ENCODE measurements at regions not wholly inside any gene's neighbourhood (a gene's known extent, or its start where the extent isn't known, plus 50 kb on each side); places are given as distances from the start of the nearest gene placed in this dataset.

DNA sequence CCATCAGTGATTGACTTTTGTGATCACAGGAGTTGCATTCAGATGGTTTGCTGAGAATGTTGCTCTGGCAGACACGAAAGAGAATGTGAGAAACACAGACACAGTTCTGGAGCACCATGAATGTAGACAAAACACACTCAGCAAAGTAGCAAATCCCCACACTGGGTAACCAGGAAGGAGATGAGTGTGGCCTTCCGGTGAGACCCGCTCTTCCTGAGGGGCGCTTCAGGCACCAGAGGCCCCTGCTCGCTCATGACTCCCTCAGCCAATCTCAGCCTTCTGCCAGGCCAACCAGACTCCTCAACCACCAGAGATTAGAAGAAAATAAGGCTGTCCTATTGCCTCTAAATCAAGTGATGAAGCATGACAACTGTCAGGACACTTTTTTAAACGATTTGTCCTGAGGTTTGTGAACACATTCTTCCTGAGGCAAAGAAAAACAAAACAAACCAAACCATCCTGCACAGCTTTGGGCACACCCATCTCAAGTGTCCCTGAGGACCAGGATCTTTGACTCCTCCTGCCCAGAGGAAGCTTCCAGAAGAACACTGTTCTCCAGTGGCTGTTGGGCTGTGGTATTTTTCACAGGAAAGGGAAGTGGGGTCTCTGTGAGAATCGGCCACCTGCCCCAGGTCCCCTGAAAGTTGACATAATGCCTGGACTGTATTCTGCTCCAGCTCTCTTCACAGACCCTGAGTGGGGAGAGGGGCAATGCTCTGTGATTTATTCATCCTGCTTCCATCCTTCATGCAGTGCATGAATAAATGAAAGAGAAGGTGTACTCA, 152.8 kb downstream of the BCL11A start:
- TF ChIP-seq, protein P1, sequence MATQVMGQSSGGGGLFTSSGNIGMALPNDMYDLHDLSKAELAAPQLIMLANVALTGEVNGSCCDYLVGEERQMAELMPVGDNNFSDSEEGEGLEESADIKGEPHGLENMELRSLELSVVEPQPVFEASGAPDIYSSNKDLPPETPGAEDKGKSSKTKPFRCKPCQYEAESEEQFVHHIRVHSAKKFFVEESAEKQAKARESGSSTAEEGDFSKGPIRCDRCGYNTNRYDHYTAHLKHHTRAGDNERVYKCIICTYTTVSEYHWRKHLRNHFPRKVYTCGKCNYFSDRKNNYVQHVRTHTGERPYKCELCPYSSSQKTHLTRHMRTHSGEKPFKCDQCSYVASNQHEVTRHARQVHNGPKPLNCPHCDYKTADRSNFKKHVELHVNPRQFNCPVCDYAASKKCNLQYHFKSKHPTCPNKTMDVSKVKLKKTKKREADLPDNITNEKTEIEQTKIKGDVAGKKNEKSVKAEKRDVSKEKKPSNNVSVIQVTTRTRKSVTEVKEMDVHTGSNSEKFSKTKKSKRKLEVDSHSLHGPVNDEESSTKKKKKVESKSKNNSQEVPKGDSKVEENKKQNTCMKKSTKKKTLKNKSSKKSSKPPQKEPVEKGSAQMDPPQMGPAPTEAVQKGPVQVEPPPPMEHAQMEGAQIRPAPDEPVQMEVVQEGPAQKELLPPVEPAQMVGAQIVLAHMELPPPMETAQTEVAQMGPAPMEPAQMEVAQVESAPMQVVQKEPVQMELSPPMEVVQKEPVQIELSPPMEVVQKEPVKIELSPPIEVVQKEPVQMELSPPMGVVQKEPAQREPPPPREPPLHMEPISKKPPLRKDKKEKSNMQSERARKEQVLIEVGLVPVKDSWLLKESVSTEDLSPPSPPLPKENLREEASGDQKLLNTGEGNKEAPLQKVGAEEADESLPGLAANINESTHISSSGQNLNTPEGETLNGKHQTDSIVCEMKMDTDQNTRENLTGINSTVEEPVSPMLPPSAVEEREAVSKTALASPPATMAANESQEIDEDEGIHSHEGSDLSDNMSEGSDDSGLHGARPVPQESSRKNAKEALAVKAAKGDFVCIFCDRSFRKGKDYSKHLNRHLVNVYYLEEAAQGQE (IDR thresholded peaks at IDR 0.05; ENCODE audit: insufficient read depth in 1 of 2, low read depth in 2 of 2, low read length in 1 of 2) = no peak
- TF ChIP-seq CTCF (IDR thresholded peaks at IDR 0.05) = no peak
- no peak for TF ChIP-seq POLR2AphosphoS5 (IDR thresholded peaks at IDR 0.05; ENCODE audit: low read depth, low read length)
